ENCODE measurements at regions not wholly inside any gene's neighbourhood (a gene's known extent, or its start where the extent isn't known, plus 50 kb on each side); places are given as distances from the start of the nearest gene placed in this dataset.

- no peak overlapping the region for H3K27ac ChIP-seq
- H4K20me1 ChIP-seq (ENCODE audit: insufficient read depth, poor library complexity, severe bottlenecking), result no peaks in the 10 kb centered on the region
- H3K4me2 ChIP-seq, result no peak overlapping the region
- no peaks in the 10 kb centered on the region for H3K36me3 ChIP-seq (replicated peaks; ENCODE audit: insufficient read depth, low read depth)
- H3K9me2 ChIP-seq (replicated peaks; ENCODE audit: insufficient read depth), result no peaks in the 10 kb centered on the region
- no peak overlapping the region for H2AFZ ChIP-seq
- DNase-seq (ENCODE audit: low spot score), result no peak
- no peaks in the 10 kb centered on the region for H3K27me3 ChIP-seq
- H3K9me3 ChIP-seq (ENCODE audit: low read depth), result no peaks in the 10 kb centered on the region
- no peak overlapping the region for H3K4me3 ChIP-seq
- H3K79me2 ChIP-seq, result no peaks in the 10 kb centered on the region
- 92% methylated on average over 8 of the region's 8 CpGs for WGBS (ENCODE audit: low lambda C conversion rate, missing lambda C conversion rate)
- peaks cover 2% of the 10 kb centered on the region for H3K4me1 ChIP-seq (ENCODE audit: insufficient read depth)
- TF ChIP-seq, protein P1, sequence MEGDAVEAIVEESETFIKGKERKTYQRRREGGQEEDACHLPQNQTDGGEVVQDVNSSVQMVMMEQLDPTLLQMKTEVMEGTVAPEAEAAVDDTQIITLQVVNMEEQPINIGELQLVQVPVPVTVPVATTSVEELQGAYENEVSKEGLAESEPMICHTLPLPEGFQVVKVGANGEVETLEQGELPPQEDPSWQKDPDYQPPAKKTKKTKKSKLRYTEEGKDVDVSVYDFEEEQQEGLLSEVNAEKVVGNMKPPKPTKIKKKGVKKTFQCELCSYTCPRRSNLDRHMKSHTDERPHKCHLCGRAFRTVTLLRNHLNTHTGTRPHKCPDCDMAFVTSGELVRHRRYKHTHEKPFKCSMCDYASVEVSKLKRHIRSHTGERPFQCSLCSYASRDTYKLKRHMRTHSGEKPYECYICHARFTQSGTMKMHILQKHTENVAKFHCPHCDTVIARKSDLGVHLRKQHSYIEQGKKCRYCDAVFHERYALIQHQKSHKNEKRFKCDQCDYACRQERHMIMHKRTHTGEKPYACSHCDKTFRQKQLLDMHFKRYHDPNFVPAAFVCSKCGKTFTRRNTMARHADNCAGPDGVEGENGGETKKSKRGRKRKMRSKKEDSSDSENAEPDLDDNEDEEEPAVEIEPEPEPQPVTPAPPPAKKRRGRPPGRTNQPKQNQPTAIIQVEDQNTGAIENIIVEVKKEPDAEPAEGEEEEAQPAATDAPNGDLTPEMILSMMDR (IDR thresholded peaks at IDR 0.05; ENCODE audit: poor library complexity), result no peak
- TF ChIP-seq EZH2 (IDR thresholded peaks at IDR 0.05; ENCODE audit: borderline replicate concordance) (no peak), EZH2phosphoT487 (IDR thresholded peaks at IDR 0.05; ENCODE audit: low read depth, severe bottlenecking, unreplicated experiment) (no peak)
Observed at GRCh38 chr16:85507342-85507741, 105.8 kb upstream of the GSE1 start.

GRCh38 chr16:85508388-85508787 is 104.7 kb upstream of the GSE1 start:
- Histone ChIP-seq H3K9me3 (ENCODE audit: low read depth) (no peaks in the 10 kb centered on the region), H3K79me2 (no peaks in the 10 kb centered on the region), H3K9me2 (replicated peaks; ENCODE audit: insufficient read depth) (no peaks in the 10 kb centered on the region), H4K20me1 (ENCODE audit: insufficient read depth, poor library complexity, severe bottlenecking) (no peaks in the 10 kb centered on the region), H3K4me2 (no peak overlapping the region), H3K27ac (no peak overlapping the region), H3K4me1 (ENCODE audit: insufficient read depth) (peaks cover 12% of the 10 kb centered on the region), H3K4me3 (no peak overlapping the region), H2AFZ (no peak overlapping the region), H3K27me3 (no peaks in the 10 kb centered on the region), H3K36me3 (replicated peaks; ENCODE audit: insufficient read depth, low read depth) (no peaks in the 10 kb centered on the region)
- TF ChIP-seq EZH2 (IDR thresholded peaks at IDR 0.05; ENCODE audit: borderline replicate concordance) (no peak), EZH2phosphoT487 (IDR thresholded peaks at IDR 0.05; ENCODE audit: low read depth, severe bottlenecking, unreplicated experiment) (no peak)
- TF ChIP-seq, protein P1 (IDR thresholded peaks at IDR 0.05; ENCODE audit: poor library complexity), result no peak
- 96% methylated on average over 10 of the region's 10 CpGs for WGBS (ENCODE audit: low lambda C conversion rate, missing lambda C conversion rate)
- DNase-seq (ENCODE audit: low spot score), result no peak

DNA sequence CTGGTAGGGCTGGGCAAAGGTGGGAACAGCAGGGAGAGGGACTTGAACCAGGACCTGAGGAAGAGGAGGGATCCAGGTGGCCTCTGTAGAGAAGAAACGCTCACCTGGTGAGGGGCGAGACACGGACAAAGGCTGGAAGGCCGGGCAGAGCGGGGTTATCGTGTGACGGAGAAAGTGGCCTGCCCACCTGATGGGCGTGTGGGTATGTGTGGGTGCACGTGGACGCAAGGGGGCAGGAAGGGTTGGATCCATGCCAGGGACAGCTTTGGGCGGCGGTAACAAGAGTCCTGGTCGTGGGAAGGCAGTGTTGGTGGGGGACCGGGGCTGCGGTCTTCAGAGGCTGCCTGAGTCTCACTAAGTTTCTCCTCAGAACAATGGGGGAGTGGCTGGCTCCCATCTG is 104.1 kb upstream of the GSE1 start:
- H3K9me3 ChIP-seq (ENCODE audit: low read depth), result no peaks in the 10 kb centered on the region
- H3K27me3 ChIP-seq, result no peaks in the 10 kb centered on the region
- H3K27ac ChIP-seq, result no peak overlapping the region
- WGBS (ENCODE audit: low lambda C conversion rate, missing lambda C conversion rate), result 93% methylated on average over 15 of the region's 15 CpGs
- no peak for DNase-seq (ENCODE audit: low spot score)
- TF ChIP-seq, protein P1 (IDR thresholded peaks at IDR 0.05; ENCODE audit: poor library complexity), result no peak
- no peak for TF ChIP-seq EZH2phosphoT487 (IDR thresholded peaks at IDR 0.05; ENCODE audit: low read depth, severe bottlenecking, unreplicated experiment)
- no peak for TF ChIP-seq EZH2 (IDR thresholded peaks at IDR 0.05; ENCODE audit: borderline replicate concordance)
- no peaks in the 10 kb centered on the region for H4K20me1 ChIP-seq (ENCODE audit: insufficient read depth, poor library complexity, severe bottlenecking)
- H3K4me1 ChIP-seq (ENCODE audit: insufficient read depth), result peaks cover 18% of the 10 kb centered on the region
- no peak overlapping the region for H3K4me3 ChIP-seq
- H3K9me2 ChIP-seq (replicated peaks; ENCODE audit: insufficient read depth), result no peaks in the 10 kb centered on the region
- H3K79me2 ChIP-seq, result no peaks in the 10 kb centered on the region
- H3K4me2 ChIP-seq, result no peak overlapping the region
- H2AFZ ChIP-seq, result no peak overlapping the region
- H3K36me3 ChIP-seq (replicated peaks; ENCODE audit: insufficient read depth, low read depth), result no peaks in the 10 kb centered on the region

Data from hepatocyte (in vitro differentiated cells).